NCI-H524 treated with DMSO at 0.1 percent for 48 hours (cell line): ENCODE measurements at regions not wholly inside any gene's neighbourhood (a gene's known extent, or its start where the extent isn't known, plus 50 kb on each side); places are given as distances from the start of the nearest gene placed in this dataset.
"Not testable (repeated sequence)": the region's sequence is repeated elsewhere in the genome, so short reads cannot be mapped to it uniquely, and the experiment has no call there.

Source experiments
- DNase-seq: peaks from one replicate; lab custom pipeline; 2025; lab: John Stamatoyannopoulos, UW

GRCh38 chr3:3447641-3448040, 268.1 kb upstream of the CRBN start:
- DNase-seq: no peak

- no peak for DNase-seq
These were observed 266.8 kb upstream of the CRBN start for GRCh38 chr3:3446251-3446650.

- no peak for DNase-seq
These were observed 264.0 kb upstream of the CRBN start for GRCh38 chr3:3443482-3443881.

- DNase-seq: no peak
These were observed 254.2 kb upstream of the CRBN start for GRCh38 chr3:3433711-3434110.

GRCh38 chr3:3429841-3430240, 250.3 kb upstream of the CRBN start:
- DNase-seq: no peak

- not testable (repeated sequence) for DNase-seq
These were observed 228.2 kb upstream of the CRBN start for GRCh38 chr3:3407707-3408106.

- DNase-seq: no peak
These were observed 225.6 kb upstream of the CRBN start for GRCh38 chr3:3405131-3405530.

GRCh38 chr3:3403700-3404099, 224.2 kb upstream of the CRBN start:
- no peak for DNase-seq

GRCh38 chr3:3392946-3393345, 213.5 kb upstream of the CRBN start:
- no peak for DNase-seq

- no peak for DNase-seq
These were observed 204.0 kb upstream of the CRBN start for GRCh38 chr3:3383461-3383860.

GRCh38 chr3:3372210-3372777, 192.8 kb upstream of the CRBN start:
- DNase-seq: no peak

- DNase-seq: no peak
These were observed 188.8 kb upstream of the CRBN start for GRCh38 chr3:3368306-3368705.

GRCh38 chr3:3366386-3366785, 186.9 kb upstream of the CRBN start:
- no peak for DNase-seq

GRCh38 chr3:3365716-3366115, 186.2 kb upstream of the CRBN start:
- DNase-seq: no peak

GRCh38 chr3:3356846-3357245, 177.4 kb upstream of the CRBN start:
- DNase-seq: no peak

- no peak for DNase-seq
These were observed 176.0 kb upstream of the CRBN start for GRCh38 chr3:3355442-3355841.

GRCh38 chr3:3353153-3353552, 173.7 kb upstream of the CRBN start:
- DNase-seq: no peak

- no peak for DNase-seq
These were observed 171.7 kb upstream of the CRBN start for GRCh38 chr3:3351226-3351625.

GRCh38 chr3:3347056-3347455, 167.6 kb upstream of the CRBN start:
- DNase-seq: not testable (repeated sequence)

GRCh38 chr3:3346556-3346955, 167.1 kb upstream of the CRBN start:
- DNase-seq: no peak

- DNase-seq: no peak
These were observed 162.7 kb upstream of the CRBN start for GRCh38 chr3:3342141-3342540.

GRCh38 chr3:3340965-3341895, 161.7 kb upstream of the CRBN start:
- no peak for DNase-seq

- no peak for DNase-seq
These were observed 161.0 kb upstream of the CRBN start for GRCh38 chr3:3340526-3340925.

- no peak for DNase-seq
These were observed 156.4 kb upstream of the CRBN start for GRCh38 chr3:3335903-3336302.
